GM19328 (cell line): ENCODE measurements at regions not wholly inside any gene's neighbourhood (a gene's known extent, or its start where the extent isn't known, plus 50 kb on each side); places are given as distances from the start of the nearest gene placed in this dataset.

Source experiments
- ATAC-seq: cut with Tn5 transposase; IDR thresholded peaks from one replicate; pipeline ENCODE4 v1.9.1; 2021; ENCODE audit warnings: mild to moderate bottlenecking, moderate library complexity; ENCODE audit not compliant: unreplicated experiment

DNA sequence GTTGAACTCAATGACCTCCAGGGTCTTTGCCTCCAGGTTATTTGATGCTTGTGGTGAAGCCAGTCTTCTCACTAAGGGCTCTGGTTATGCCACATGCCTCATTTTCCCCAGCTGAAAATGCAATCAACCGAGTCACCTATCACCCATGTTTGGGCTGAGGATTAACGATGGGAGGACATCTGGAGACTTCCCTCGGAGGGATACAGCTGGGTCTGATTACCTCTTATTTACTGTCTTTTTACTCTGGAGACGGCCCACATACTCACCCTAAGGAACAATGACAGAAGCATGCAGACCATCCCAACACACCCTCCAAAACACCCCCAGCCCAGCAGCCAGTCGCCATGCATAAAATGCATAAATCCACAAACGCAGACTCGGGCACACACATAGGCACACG lies 187.4 kb downstream of the OPA1 start:
- no peak for ATAC-seq

GRCh38 chr3:193780810-193781478 lies 187.9 kb downstream of the OPA1 start:
- ATAC-seq = no peak

GRCh38 chr3:193782276-193782647 lies 189.3 kb downstream of the OPA1 start:
- no peak for ATAC-seq

DNA sequence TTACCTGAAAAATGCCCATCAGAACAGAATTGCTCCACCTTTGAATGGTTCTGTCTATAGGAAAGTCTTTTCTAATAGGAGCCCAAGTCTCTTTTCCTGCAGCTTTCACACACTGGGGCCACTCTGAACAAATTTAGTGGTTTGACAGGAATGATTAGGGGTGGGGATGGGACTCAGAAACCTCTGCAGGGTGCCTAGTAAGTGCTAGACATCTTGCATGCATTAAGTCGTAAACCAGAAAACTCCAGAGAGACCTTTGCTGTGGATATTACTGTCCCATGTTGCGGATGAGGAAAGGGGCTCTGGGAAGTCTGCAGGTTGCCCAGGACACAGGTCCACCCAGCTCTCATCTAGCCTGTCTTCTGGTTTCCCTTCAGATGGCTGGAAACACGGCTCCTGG lies 189.7 kb downstream of the OPA1 start:
- ATAC-seq = no peak

DNA sequence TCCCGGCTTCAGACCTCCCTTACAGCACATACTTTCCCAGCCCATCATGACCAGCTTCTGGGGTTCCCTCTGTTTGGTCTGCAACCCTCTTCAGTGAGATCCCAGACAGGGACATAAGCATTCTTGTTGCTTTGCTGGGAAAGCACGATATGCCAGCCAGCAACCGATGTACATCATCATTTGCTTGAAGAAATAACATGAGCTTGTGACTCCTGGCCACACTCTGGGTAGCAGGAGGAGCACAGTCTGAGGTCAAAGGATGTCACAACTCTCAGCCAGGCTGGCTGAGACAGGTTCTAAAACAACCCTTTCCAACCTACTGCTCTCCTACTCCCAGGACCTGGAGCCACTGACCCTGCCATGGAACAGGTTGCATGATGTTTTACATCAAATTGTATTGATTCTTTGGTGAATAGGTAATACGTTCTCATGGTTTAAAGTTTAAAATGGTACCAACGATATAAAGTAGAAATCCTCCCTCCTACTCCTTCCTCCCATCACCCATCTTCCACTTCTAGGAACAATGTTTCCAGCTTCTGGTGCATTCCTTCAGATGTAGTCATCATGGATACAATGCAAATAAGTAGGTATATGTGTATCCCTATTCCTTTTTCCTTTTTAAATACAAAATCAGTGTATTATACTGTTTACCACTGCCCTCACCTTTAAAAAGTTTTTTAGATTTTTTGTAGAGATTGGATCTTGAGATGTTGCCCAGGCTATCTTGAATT lies 190.3 kb downstream of the OPA1 start:
- no peak for ATAC-seq

DNA sequence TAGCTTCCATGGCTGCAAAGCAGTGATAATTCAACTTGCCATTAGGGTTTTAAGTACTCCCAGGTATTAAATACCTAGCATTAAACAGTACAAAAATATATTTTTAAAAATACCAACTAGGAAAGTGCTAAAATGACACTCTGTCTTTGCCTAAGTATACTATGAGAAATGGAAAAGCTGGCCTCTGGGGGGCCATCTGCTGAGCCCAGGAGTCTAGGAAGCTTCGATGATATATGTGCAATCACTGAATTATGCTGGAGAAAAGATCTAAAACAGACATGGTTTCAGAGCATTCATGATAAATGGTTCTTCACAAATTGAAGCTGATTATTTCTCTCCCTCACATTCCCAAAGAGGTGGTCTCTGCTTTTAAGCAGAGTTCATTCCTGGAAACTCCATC lies 191.8 kb downstream of the OPA1 start:
- no peak for ATAC-seq

GRCh38 chr3:193787496-193787870 lies 194.5 kb downstream of the OPA1 start:
- ATAC-seq = no peak

GRCh38 chr3:193788189-193788991 lies 195.4 kb downstream of the OPA1 start:
- peak; percentile 65 for ATAC-seq

DNA sequence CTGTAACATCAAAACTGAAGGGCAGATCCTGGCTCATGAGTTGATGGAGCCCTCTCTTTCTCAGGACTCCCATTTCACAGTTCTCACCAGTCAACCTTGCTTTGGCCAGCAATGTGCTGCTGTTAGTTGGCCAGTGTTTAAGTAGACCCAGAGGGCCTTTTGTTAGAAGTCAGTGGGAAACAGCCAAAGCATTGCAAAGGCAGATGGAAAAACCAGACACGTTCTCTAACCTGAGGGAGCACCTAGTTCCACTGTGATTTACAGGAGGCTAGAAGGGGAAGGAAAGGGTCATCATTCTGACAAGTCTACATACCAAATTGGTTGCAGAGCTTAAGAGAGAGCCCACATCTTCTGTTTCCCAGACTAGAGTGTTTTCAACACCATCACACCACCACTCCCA lies 196.4 kb downstream of the OPA1 start:
- ATAC-seq = no peak

GRCh38 chr3:193790086-193790990 lies 197.3 kb downstream of the OPA1 start:
- no peak for ATAC-seq

GRCh38 chr3:193791041-193792032 lies 198.3 kb downstream of the OPA1 start:
- no peak for ATAC-seq

- no peak for ATAC-seq
Measured at GRCh38 chr3:193793123-193793522, 200.1 kb downstream of the OPA1 start.

- ATAC-seq = no peak
Measured at GRCh38 chr3:193794002-193794881, 201.2 kb downstream of the OPA1 start.

DNA sequence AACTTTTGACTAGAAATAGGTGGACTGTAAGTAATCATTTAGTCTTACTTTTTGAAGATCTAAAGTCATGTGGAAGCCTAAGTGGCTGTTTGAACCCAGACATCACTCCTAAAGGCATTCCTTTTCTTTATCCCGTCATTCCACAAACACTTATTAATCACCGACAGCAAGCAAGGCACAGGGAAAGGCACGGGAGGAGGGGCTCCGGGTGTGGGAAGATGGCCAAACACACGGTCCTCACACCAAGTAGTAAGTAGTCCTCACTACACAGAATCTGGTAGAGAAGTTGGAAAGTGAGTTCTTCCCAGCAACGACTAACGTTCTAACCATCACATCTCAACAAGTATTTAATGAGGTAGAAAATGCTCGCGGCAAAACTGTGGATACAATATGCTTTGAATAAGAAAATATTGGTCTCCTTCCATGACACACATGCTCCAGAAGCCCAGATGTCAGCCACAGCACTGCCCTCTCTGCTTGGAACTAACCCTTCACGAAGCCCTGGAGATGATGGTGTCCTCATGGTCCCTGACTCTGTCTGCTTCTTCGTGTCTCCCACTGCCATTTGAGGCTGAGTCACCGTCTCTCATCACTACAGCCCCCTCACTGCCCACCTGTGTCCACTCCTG lies 202.2 kb downstream of the OPA1 start:
- ATAC-seq = no peak

GRCh38 chr3:193796089-193796488 lies 203.1 kb downstream of the OPA1 start:
- ATAC-seq = no peak

DNA sequence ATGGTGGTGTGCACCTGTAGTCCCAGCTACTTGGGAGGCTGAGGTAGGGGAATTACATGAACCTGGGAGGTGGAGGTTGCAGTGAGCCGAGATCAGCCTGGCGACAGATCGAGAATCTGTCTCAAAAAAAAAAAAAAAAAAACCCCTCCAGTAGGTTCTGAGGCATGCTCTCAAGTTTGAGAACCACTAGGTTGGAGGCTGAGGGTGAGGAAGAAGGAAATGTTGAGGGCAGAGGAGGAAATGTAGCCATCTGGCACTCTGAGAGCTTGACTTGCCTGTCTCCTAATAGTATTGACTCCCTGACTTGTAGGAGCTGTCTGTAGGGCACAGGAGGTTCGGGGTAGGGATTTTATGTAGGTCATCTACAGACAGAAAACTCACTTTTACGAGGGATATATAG lies 204.6 kb downstream of the OPA1 start:
- ATAC-seq = no peak

DNA sequence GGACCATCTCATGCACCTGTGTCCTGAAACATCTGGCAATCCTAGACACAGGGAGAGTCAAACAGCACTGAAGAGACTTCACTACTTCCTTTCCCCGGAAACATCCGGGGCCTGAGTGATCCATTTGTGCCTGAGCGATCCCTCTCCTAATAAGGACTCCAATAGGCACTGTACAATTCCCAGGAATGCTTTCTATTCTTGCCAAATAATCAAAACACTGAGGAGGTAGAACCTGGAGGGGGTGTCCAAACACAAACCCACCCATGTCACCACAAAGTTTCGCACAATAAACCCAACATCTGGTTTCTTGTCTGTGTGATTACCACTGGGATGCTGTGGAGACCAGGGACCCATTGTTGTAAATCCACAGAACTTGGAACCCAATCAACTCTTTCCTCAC lies 205.0 kb downstream of the OPA1 start:
- no peak for ATAC-seq
